H1 (cell line): ENCODE measurements at regions not wholly inside any gene's neighbourhood (a gene's known extent, or its start where the extent isn't known, plus 50 kb on each side); places are given as distances from the start of the nearest gene placed in this dataset.

ENCODE experiments used
- ASH2L ChIP-seq: fragments of 200-600, 300-600 bp; sonication (generic); IDR thresholded peaks from one replicate; pipeline ENCODE4 v1.7.1; 2017; ENCODE audit warnings: low read length
- BACH1 ChIP-seq: IDR thresholded peaks from 2 replicates; pipeline ENCODE4 v1.6.1; 2012; ENCODE audit warnings: low read length, improper control_type of control experiment
- BRCA1 ChIP-seq: IDR thresholded peaks from 2 replicates; pipeline ENCODE4 v1.6.1; 2012; ENCODE audit warnings: low read depth, low read length, improper control_type of control experiment
- CBX5 ChIP-seq: fragments of 300-800, 300-1000 bp; sonication (generic); IDR thresholded peaks from 2 replicates; pipeline ENCODE4 v1.7.1; 2016; ENCODE audit warnings: antibody characterized with exemption, low read length, low read depth
- CEBPB ChIP-seq: IDR thresholded peaks from 2 replicates; pipeline ENCODE4 v1.6.1; 2012; ENCODE audit warnings: low read depth, low read length
- CHD7 ChIP-seq: fragments of 300-600 bp; sonication (generic); IDR thresholded peaks from 2 replicates; pipeline ENCODE4 v1.7.1; 2012; ENCODE audit warnings: low read length, moderate library complexity, mild to moderate bottlenecking, inconsistent platforms; ENCODE audit not compliant: insufficient replicate concordance
- RAD21 ChIP-seq, 2 experiments: IDR thresholded peaks in 1 of 2; conservative IDR thresholded peaks in 1 of 2; 2 replicates each; pipeline ENCODE4 v1.6.1; 2011; ENCODE audit warnings: low read depth in 2 of 2, low read length in 2 of 2, improper control_type of control experiment in 1 of 2, inconsistent platforms in 1 of 2, mild to moderate bottlenecking in 1 of 2, moderate library complexity in 1 of 2
- RBBP5 ChIP-seq: IDR thresholded peaks from 2 replicates; pipeline ENCODE4 v1.7.1; 2012; ENCODE audit warnings: low read depth, mild to moderate bottlenecking, inconsistent platforms, low read length, moderate library complexity, borderline replicate concordance
- SIX5 ChIP-seq: IDR thresholded peaks from 2 replicates; pipeline ENCODE4 v1.6.1; 2011; ENCODE audit warnings: mild to moderate bottlenecking, low read depth, low read length
- TBP ChIP-seq: IDR thresholded peaks from 2 replicates; pipeline ENCODE4 v1.6.1; 2011; ENCODE audit warnings: low read depth, low read length, improper control_type of control experiment

- TF ChIP-seq CHD7 (peak; percentile 21), ASH2L (no peak), RAD21 (IDR thresholded peaks at IDR 0.05 in 1 of 2, conservative IDR thresholded peaks at IDR 0.05 in 1 of 2; ENCODE audit: low read depth in 2 of 2, low read length in 2 of 2) (0 out of 4 replicates have a peak, but pooled peaks of 1 of the 2 experiments have one; percentile 2), TBP (no peak), BRCA1 (no peak), SIX5 (no peak), RBBP5 (no peak), CBX5 (no peak), CEBPB (no peak), BACH1 (no peak)
Measured at GRCh38 chr3:82423268-82424030, 662.0 kb upstream of the GBE1 start (continued).
